K562 (cell line): ENCODE measurements at regions not wholly inside any gene's neighbourhood (a gene's known extent, or its start where the extent isn't known, plus 50 kb on each side); places are given as distances from the start of the nearest gene placed in this dataset.

Experiments used
- CBX5 ChIP-seq: IDR thresholded peaks from 2 replicates; pipeline ENCODE4 v1.6.1; 2014; ENCODE audit warnings: low read depth, borderline replicate concordance
- ESRRB ChIP-seq: fragments of 250-450 bp; sonication (Bioruptor Pico); IDR thresholded peaks from 2 replicates; pipeline ENCODE4 v1.5.0; 2020; ENCODE audit warnings: mild to moderate bottlenecking, moderate library complexity, borderline replicate concordance
- ETV1 ChIP-seq: fragments of 450-650 bp; conservative IDR thresholded peaks from 2 replicates; pipeline ENCODE4 v1.6.1; 2016; ENCODE audit warnings: missing genetic modification characterization, control low read depth, low read depth, missing compliant biosample characterization
- KLF16 ChIP-seq: IDR thresholded peaks from 2 replicates; pipeline ENCODE4 v1.6.1; 2016; ENCODE audit warnings: antibody characterized with exemption
- MAFF ChIP-seq: IDR thresholded peaks from 2 replicates; pipeline ENCODE4 v1.6.1; 2012; ENCODE audit warnings: low read length, improper control_type of control experiment
- MEIS2 ChIP-seq: fragments of 450-650 bp; IDR thresholded peaks from 2 replicates; pipeline ENCODE4 v1.6.1; 2014; ENCODE audit warnings: mild to moderate bottlenecking; ENCODE audit not compliant: partially characterized antibody
- PCBP2 ChIP-seq: fragments of 200-400 bp; formaldehyde crosslinking; IDR thresholded peaks from 2 replicates; pipeline ENCODE4 v1.6.1; 2018; ENCODE audit warnings: low read length, low read depth, mild to moderate bottlenecking, moderate library complexity; ENCODE audit not compliant: poor library complexity, severe bottlenecking
- PYGO2 ChIP-seq: fragments of 450-650 bp; IDR thresholded peaks from 2 replicates; pipeline ENCODE4 v1.6.1; 2016; ENCODE audit warnings: mild to moderate bottlenecking, missing genetic modification characterization, moderate library complexity, missing compliant biosample characterization
- ZNF436 ChIP-seq: fragments of 250-450, 450-650 bp; sonication (Bioruptor Pico); formaldehyde crosslinking; IDR thresholded peaks from 2 replicates; pipeline ENCODE4 v1.7.0; 2020; ENCODE audit warnings: mild to moderate bottlenecking
- TF ChIP-seq, protein P1 (sequence below): conservative IDR thresholded peaks from 2 replicates; pipeline ENCODE4 v1.6.1; 2011; ENCODE audit warnings: low read depth, mild to moderate bottlenecking, low read length; ENCODE audit not compliant: control insufficient read depth
- TF ChIP-seq, protein P2 (sequence below): fragments of 250-450 bp; sonication (Bioruptor Pico); IDR thresholded peaks from 2 replicates; pipeline ENCODE4 v1.5.0; 2021
- TF ChIP-seq, protein P3 (sequence below): sonication (generic); formaldehyde crosslinking; IDR thresholded peaks from 2 replicates; pipeline ENCODE4 v1.8.1; 2023; ENCODE audit warnings: mild to moderate bottlenecking, missing genetic modification reagents, moderate library complexity

DNA sequence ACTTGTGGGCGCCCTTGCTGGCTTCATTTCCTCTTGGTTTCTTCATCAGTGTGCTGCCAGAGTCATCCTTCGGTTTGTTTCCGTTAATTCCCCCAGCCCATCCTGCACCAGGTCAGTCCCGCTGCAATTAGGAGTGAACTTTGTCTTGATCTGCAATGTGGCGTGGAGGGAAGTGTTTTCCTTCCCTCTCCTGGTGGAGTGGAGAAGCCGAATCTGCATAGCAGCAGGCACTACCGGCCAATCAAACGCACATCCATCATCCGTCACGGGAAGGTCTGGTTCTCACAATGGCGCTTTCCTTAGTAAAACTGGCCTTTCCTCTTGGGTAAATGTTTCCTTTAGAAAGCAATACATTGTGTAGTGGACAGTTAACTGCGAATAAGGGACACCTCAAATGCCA lies 337.5 kb downstream of the CXCL12 start (continued):
- TF ChIP-seq, protein P1, sequence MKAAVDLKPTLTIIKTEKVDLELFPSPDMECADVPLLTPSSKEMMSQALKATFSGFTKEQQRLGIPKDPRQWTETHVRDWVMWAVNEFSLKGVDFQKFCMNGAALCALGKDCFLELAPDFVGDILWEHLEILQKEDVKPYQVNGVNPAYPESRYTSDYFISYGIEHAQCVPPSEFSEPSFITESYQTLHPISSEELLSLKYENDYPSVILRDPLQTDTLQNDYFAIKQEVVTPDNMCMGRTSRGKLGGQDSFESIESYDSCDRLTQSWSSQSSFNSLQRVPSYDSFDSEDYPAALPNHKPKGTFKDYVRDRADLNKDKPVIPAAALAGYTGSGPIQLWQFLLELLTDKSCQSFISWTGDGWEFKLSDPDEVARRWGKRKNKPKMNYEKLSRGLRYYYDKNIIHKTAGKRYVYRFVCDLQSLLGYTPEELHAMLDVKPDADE: no peak
- TF ChIP-seq KLF16 (no peak), ESRRB (CRISPR knock-in tag) (no peak), PCBP2 (no peak), CBX5 (no peak), MAFF (no peak), ETV1 (no peak), ZNF436 (CRISPR knock-in tag) (no peak), MEIS2 (no peak), PYGO2 (tag) (no peak)
- TF ChIP-seq, protein P2, sequence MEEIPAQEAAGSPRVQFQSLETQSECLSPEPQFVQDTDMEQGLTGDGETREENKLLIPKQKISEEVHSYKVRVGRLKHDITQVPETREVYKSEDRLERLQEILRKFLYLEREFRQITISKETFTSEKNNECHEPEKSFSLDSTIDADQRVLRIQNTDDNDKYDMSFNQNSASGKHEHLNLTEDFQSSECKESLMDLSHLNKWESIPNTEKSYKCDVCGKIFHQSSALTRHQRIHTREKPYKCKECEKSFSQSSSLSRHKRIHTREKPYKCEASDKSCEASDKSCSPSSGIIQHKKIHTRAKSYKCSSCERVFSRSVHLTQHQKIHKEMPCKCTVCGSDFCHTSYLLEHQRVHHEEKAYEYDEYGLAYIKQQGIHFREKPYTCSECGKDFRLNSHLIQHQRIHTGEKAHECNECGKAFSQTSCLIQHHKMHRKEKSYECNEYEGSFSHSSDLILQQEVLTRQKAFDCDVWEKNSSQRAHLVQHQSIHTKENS: no peak
- TF ChIP-seq, protein P3, sequence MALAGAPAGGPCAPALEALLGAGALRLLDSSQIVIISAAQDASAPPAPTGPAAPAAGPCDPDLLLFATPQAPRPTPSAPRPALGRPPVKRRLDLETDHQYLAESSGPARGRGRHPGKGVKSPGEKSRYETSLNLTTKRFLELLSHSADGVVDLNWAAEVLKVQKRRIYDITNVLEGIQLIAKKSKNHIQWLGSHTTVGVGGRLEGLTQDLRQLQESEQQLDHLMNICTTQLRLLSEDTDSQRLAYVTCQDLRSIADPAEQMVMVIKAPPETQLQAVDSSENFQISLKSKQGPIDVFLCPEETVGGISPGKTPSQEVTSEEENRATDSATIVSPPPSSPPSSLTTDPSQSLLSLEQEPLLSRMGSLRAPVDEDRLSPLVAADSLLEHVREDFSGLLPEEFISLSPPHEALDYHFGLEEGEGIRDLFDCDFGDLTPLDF (CRISPR knock-in tag): no peak
